Esophagus muscularis mucosa (tissue), 4 donors: ENCODE measurements at regions not wholly inside any gene's neighbourhood (a gene's known extent, or its start where the extent isn't known, plus 50 kb on each side); places are given as distances from the start of the nearest gene placed in this dataset.

Source experiments
- DNase-seq: peaks from one replicate; pipeline ENCODE4 v3.0.0-alpha.2; 2017; ENCODE audit errors: extremely low spot score
- H3K27ac ChIP-seq, 4 donors: fragments of 200-600 bp; sonication (generic); replicated peaks in 1 of 4; 1 replicate in 3 of 4; 2 replicates in 1 of 4; pipeline ENCODE4 v1.5.1; 2016 to 2019; ENCODE audit warnings: mild to moderate bottlenecking in 1 of 4
- H3K27me3 ChIP-seq, 4 donors: fragments of 200-600 bp; sonication (generic); one replicate each; pipeline versions ENCODE4 v1.5.1 to v1.6.0; 2016 to 2019
- H3K36me3 ChIP-seq, 4 donors: fragments of 200-600 bp; sonication (generic); one replicate each; pipeline ENCODE4 v1.5.1; 2016 to 2019
- H3K4me1 ChIP-seq, 4 donors: fragments of 200-600 bp; sonication (generic); one replicate each; pipeline ENCODE4 v1.5.1; 2016 to 2019
- H3K4me3 ChIP-seq, 4 donors: fragments of 200-600 bp; sonication (generic); 1 replicate in 2 of 4; 2 replicates in 2 of 4; pipeline ENCODE4 v1.5.1; 2016 to 2019; ENCODE audit warnings: mild to moderate bottlenecking in 4 of 4, moderate library complexity in 1 of 4
- H3K9me3 ChIP-seq, 4 donors: fragments of 200-600 bp; sonication (generic); 1 replicate in 3 of 4; 2 replicates in 1 of 4; pipeline ENCODE4 v1.5.1; 2016 to 2019
- CTCF ChIP-seq, 3 experiments: fragments of 200-600 bp in 2 of 3; fragments of 450-650 bp in 1 of 3; sonication (generic) in 2 of 3; IDR thresholded peaks; one replicate each; pipeline ENCODE4 v1.5.1; 2017 to 2019; ENCODE audit warnings: antibody characterized with exemption in 3 of 3, mild to moderate bottlenecking in 2 of 3, moderate library complexity in 1 of 3
- EP300 ChIP-seq: sonication (generic); formaldehyde crosslinking; IDR thresholded peaks from one replicate; pipeline ENCODE4 v1.6.1; 2017; ENCODE audit warnings: antibody characterized with exemption
- POLR2A ChIP-seq: fragments of 450-650 bp; IDR thresholded peaks from one replicate; pipeline ENCODE4 v1.6.1; 2017; ENCODE audit warnings: antibody characterized with exemption, moderate library complexity, mild to moderate bottlenecking, low read depth
- POLR2AphosphoS5 ChIP-seq, 2 donors: sonication (generic); formaldehyde crosslinking; IDR thresholded peaks; one replicate each; pipeline ENCODE4 v1.6.1; 2017; ENCODE audit warnings: antibody characterized with exemption in 2 of 2
- WGBS: methylation state at CpG from one replicate; pipeline ENCODE4 v1.1.5; 2018; 5-methylcytosine and 5-hydroxymethylcytosine counted together
- intact Hi-C: fragments of 100-400 bp; cut with DNase I; formaldehyde crosslinking; loops from one replicate; pipeline ENCODE4 v1.15.1; 2023

GRCh38 chr3:118277814-118278213 is 756.8 kb downstream of the IGSF11 start:
- intact Hi-C loops: no loop called here
- no peak for DNase-seq
- Histone ChIP-seq H3K27me3 (no peaks in the 10 kb centered on the region), H3K27ac (no peak overlapping the region), H3K4me1 (no peaks in the 10 kb centered on the region), H3K4me3 (no peak overlapping the region), H3K36me3 (no peaks in the 10 kb centered on the region), H3K9me3 (no peaks in the 10 kb centered on the region)
- WGBS: 45% methylated on average over 1 of the region's 1 CpG
- no peak for TF ChIP-seq EP300
- no peak for TF ChIP-seq CTCF (IDR thresholded peaks at IDR 0.05)
- TF ChIP-seq POLR2AphosphoS5 (IDR thresholded peaks at IDR 0.05): no peak
- no peak for TF ChIP-seq POLR2A

GRCh38 chr3:118292841-118293240 is 741.8 kb downstream of the IGSF11 start:
- 91% methylated on average over 1 of the region's 1 CpG for WGBS
- Histone ChIP-seq H3K27ac (no peak overlapping the region), H3K36me3 (no peaks in the 10 kb centered on the region), H3K4me1 (no peaks in the 10 kb centered on the region), H3K4me3 (no peak overlapping the region), H3K27me3 (no peaks in the 10 kb centered on the region), H3K9me3 (no peaks in the 10 kb centered on the region)
- DNase-seq: no peak
- TF ChIP-seq CTCF (IDR thresholded peaks at IDR 0.05) (no peak), POLR2AphosphoS5 (IDR thresholded peaks at IDR 0.05) (no peak), POLR2A (no peak), EP300 (no peak)
- intact Hi-C loops: no loop called here

GRCh38 chr3:118298133-118298532 is 736.5 kb downstream of the IGSF11 start:
- intact Hi-C loops: no loop called here
- TF ChIP-seq EP300 (no peak), CTCF (IDR thresholded peaks at IDR 0.05) (no peak), POLR2AphosphoS5 (IDR thresholded peaks at IDR 0.05) (no peak), POLR2A (no peak)
- Histone ChIP-seq H3K4me3 (no peak overlapping the region), H3K9me3 (no peaks in the 10 kb centered on the region), H3K27ac (no peak overlapping the region), H3K36me3 (no peaks in the 10 kb centered on the region), H3K4me1 (no peaks in the 10 kb centered on the region), H3K27me3 (no peaks in the 10 kb centered on the region)
- no peak for DNase-seq

- WGBS: 66% methylated on average over 1 of the region's 1 CpG
- Histone ChIP-seq H3K4me1 (no peaks in the 10 kb centered on the region), H3K36me3 (no peaks in the 10 kb centered on the region), H3K27me3 (no peaks in the 10 kb centered on the region), H3K4me3 (no peak overlapping the region), H3K27ac (no peak overlapping the region), H3K9me3 (no peaks in the 10 kb centered on the region)
- no peak for DNase-seq
- TF ChIP-seq EP300: no peak
- intact Hi-C loops: no loop called here
Observed at GRCh38 chr3:118304557-118304956, 730.1 kb downstream of the IGSF11 start.

GRCh38 chr3:118332699-118333098 is 701.9 kb downstream of the IGSF11 start:
- no peak overlapping the region for H3K4me3 ChIP-seq
- TF ChIP-seq EP300 (no peak), POLR2AphosphoS5 (IDR thresholded peaks at IDR 0.05) (no peak), POLR2A (no peak), CTCF (IDR thresholded peaks at IDR 0.05) (no peak)
- no peaks in the 10 kb centered on the region for H3K27me3 ChIP-seq
- peaks cover 0 to 9% (median 2%) of the 10 kb centered on the region in 4 donors for H3K9me3 ChIP-seq
- no peak for DNase-seq
- 79% methylated on average over 2 of the region's 2 CpGs for WGBS
- no peaks in the 10 kb centered on the region for H3K36me3 ChIP-seq
- H3K27ac ChIP-seq: no peak overlapping the region
- intact Hi-C loops: no loop called here
- H3K4me1 ChIP-seq: no peaks in the 10 kb centered on the region
